ENCODE measurements at regions not wholly inside any gene's neighbourhood (a gene's known extent, or its start where the extent isn't known, plus 50 kb on each side); places are given as distances from the start of the nearest gene placed in this dataset.
A peak's percentile ranks its signal among the peaks of the same experiment; 100 is the strongest.

DNA sequence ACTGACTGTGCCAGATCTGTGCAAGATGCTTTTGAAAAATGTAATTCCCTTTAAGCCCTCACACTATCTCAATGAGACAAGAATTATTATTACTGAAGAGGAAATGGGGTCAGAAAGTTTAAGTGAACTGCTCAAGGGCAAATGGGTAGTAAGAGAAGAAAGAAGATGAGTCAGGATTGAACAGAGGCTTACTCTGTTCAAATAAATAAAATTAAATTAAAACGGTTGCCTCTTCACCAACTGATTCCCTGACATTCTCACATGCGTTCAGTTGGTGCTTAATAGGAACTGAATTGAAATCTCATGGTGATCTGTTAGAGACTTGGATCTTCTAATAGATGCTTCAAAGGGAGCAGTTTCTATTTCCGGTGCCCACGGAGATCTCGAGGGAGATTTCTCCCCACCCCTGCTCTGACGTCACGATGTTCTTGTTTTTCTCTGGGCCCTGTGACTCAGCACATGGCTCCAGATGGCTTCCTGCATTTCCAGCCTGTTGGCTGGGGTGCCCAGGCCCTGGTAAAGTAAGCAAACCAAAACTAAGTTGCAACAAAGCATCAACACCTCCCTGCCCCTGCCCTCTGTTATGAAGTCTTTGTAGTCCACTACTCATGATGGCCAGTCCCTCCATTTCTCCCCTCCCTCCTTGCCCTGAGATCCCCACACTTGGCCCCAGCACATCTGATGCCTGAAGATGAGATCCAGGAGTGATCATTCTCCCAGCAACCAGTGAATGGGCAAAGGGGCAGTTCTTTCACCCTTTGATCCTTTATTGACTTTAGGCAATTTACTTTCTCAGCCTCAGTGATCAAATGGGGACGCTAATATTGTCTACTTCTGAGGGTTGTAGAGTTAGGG lies 106.1 kb upstream of the CPEB4 start:
- Histone ChIP-seq H3K36me3 (ENCODE audit: control insufficient read depth, insufficient read depth, low read length) (no peaks in the 10 kb centered on the region), H3K4me1 (ENCODE audit: control insufficient read depth, insufficient read depth, low read length) (peaks cover 19% of the 10 kb centered on the region), H3K27ac (ENCODE audit: low read depth, low read length) (no peak overlapping the region), H3K9me3 (ENCODE audit: control insufficient read depth, insufficient read depth, low read length) (no peaks in the 10 kb centered on the region), H3K27me3 (ENCODE audit: control insufficient read depth, insufficient read depth, low read length) (no peaks in the 10 kb centered on the region), H3K4me3 (ENCODE audit: low read depth, low read length) (no peak overlapping the region)
- WGBS (ENCODE audit: insufficient coverage) = 31% methylated on average over 5 of the region's 8 CpGs
- peak in 2 of 6 donors; percentile 38 to 64 for DNase-seq (ENCODE audit: low read depth in 4 of 6, low spot score in 6 of 6)

DNA sequence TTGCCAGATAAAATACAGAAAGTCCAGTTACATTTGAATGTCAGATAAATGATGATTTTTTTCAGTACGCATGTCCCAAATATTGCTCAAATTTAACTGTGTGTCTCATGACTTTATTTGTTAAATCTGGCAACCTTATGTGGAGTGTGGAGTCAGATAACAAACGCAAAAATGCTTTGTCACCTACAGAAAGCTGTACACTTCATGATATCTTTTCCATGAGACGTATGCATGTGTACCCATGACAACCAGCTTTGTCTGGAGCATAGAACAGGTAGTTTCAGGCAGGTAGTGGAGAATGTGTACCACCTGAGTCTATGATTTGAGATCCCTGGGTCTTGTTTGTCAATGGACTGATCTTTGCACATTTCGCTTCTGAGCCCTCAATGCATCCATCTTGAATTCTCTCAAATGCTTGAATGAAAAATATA lies 105.5 kb upstream of the CPEB4 start:
- peak in 1 of 6 donors; percentile 30 for DNase-seq (ENCODE audit: low read depth in 4 of 6, low spot score in 6 of 6)
- no peaks in the 10 kb centered on the region for H3K9me3 ChIP-seq (ENCODE audit: control insufficient read depth, insufficient read depth, low read length)
- peaks cover 19% of the 10 kb centered on the region for H3K4me1 ChIP-seq (ENCODE audit: control insufficient read depth, insufficient read depth, low read length)
- H3K4me3 ChIP-seq (ENCODE audit: low read depth, low read length) = no peak overlapping the region
- H3K27me3 ChIP-seq (ENCODE audit: control insufficient read depth, insufficient read depth, low read length) = no peaks in the 10 kb centered on the region
- H3K36me3 ChIP-seq (ENCODE audit: control insufficient read depth, insufficient read depth, low read length) = no peaks in the 10 kb centered on the region
- WGBS (ENCODE audit: insufficient coverage) = 94% methylated on average over 2 of the region's 4 CpGs
- H3K27ac ChIP-seq (ENCODE audit: low read depth, low read length) = no peak overlapping the region

DNA sequence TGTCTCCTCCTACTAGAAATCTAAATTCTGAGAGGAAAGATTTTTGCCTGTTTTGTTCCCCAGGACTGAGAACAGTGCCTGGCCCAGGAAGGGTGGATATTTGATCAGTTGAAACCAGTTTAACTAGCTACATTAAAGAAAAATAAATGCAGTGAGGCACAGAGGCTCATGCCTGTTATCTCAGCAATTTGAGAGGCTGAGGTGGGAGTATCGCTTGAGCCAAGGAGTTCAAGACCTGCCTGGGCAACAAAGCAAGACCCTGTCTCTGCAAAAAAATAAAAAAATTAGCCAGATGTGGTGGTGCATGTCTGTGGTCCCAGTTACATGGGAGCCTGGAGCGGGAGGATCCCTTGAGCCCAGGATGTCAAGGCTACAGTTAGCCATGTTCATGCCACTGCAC lies 104.8 kb upstream of the CPEB4 start:
- Histone ChIP-seq H3K27ac (ENCODE audit: low read depth, low read length) (no peak overlapping the region), H3K4me1 (ENCODE audit: control insufficient read depth, insufficient read depth, low read length) (peaks cover 19% of the 10 kb centered on the region), H3K4me3 (ENCODE audit: low read depth, low read length) (no peak overlapping the region), H3K27me3 (ENCODE audit: control insufficient read depth, insufficient read depth, low read length) (no peaks in the 10 kb centered on the region), H3K9me3 (ENCODE audit: control insufficient read depth, insufficient read depth, low read length) (no peaks in the 10 kb centered on the region), H3K36me3 (ENCODE audit: control insufficient read depth, insufficient read depth, low read length) (no peaks in the 10 kb centered on the region)
- 89% methylated on average over 2 of the region's 2 CpGs for WGBS (ENCODE audit: insufficient coverage)
- DNase-seq (ENCODE audit: low read depth in 4 of 6, low spot score in 6 of 6) = no peak

DNA sequence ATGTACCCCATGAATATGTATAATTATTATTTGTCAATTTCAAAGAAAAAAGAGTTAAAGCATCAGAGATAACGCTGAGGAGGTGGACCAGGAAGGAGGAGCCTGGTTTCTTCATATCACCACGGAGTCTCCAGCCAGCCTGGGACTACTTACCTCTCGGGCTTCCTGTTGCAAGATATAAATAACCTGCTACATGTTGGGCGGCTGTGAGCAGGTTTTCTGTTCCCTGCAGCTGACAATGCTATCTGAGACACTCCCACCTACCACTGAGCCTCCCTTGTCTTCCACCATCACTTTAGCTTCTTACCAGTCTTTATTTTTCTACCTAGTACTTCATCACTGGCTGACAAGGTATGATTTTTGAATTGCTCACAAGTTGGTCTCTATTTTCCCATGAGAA lies 102.7 kb upstream of the CPEB4 start:
- no peak for DNase-seq (ENCODE audit: low read depth in 4 of 6, low spot score in 6 of 6)
- 89% methylated on average over 4 of the region's 4 CpGs for WGBS (ENCODE audit: insufficient coverage)
- Histone ChIP-seq H3K27me3 (ENCODE audit: control insufficient read depth, insufficient read depth, low read length) (no peaks in the 10 kb centered on the region), H3K36me3 (ENCODE audit: control insufficient read depth, insufficient read depth, low read length) (no peaks in the 10 kb centered on the region), H3K4me1 (ENCODE audit: control insufficient read depth, insufficient read depth, low read length) (peaks cover 19% of the 10 kb centered on the region), H3K9me3 (ENCODE audit: control insufficient read depth, insufficient read depth, low read length) (no peaks in the 10 kb centered on the region), H3K27ac (ENCODE audit: low read depth, low read length) (no peak overlapping the region), H3K4me3 (ENCODE audit: low read depth, low read length) (no peak overlapping the region)

DNA sequence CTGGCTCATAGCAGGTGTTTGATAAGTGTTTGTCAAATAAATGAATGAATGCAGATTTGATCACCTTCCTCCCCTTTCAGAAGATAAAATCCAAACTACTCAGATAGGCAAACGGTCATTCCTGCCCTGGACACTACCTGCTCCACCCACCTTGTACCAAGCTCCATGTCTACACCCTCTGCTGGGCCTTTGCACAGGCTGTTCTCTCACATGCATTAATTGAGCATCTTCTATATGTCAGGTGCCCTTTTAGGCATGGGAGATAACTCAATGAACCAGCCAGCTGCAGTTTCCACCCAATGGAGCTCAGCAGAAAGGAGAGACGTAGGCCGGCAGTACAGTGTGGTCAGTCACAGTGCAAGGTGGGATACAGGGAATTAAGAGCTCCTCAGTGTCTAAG lies 102.3 kb upstream of the CPEB4 start:
- no peak for DNase-seq (ENCODE audit: low read depth in 4 of 6, low spot score in 6 of 6)
- WGBS (ENCODE audit: insufficient coverage) = 100% methylated on average over 3 of the region's 3 CpGs
- no peaks in the 10 kb centered on the region for H3K9me3 ChIP-seq (ENCODE audit: control insufficient read depth, insufficient read depth, low read length)
- no peak overlapping the region for H3K27ac ChIP-seq (ENCODE audit: low read depth, low read length)
- no peaks in the 10 kb centered on the region for H3K36me3 ChIP-seq (ENCODE audit: control insufficient read depth, insufficient read depth, low read length)
- no peaks in the 10 kb centered on the region for H3K27me3 ChIP-seq (ENCODE audit: control insufficient read depth, insufficient read depth, low read length)
- no peak overlapping the region for H3K4me3 ChIP-seq (ENCODE audit: low read depth, low read length)
- H3K4me1 ChIP-seq (ENCODE audit: control insufficient read depth, insufficient read depth, low read length) = peaks cover 24% of the 10 kb centered on the region

DNA sequence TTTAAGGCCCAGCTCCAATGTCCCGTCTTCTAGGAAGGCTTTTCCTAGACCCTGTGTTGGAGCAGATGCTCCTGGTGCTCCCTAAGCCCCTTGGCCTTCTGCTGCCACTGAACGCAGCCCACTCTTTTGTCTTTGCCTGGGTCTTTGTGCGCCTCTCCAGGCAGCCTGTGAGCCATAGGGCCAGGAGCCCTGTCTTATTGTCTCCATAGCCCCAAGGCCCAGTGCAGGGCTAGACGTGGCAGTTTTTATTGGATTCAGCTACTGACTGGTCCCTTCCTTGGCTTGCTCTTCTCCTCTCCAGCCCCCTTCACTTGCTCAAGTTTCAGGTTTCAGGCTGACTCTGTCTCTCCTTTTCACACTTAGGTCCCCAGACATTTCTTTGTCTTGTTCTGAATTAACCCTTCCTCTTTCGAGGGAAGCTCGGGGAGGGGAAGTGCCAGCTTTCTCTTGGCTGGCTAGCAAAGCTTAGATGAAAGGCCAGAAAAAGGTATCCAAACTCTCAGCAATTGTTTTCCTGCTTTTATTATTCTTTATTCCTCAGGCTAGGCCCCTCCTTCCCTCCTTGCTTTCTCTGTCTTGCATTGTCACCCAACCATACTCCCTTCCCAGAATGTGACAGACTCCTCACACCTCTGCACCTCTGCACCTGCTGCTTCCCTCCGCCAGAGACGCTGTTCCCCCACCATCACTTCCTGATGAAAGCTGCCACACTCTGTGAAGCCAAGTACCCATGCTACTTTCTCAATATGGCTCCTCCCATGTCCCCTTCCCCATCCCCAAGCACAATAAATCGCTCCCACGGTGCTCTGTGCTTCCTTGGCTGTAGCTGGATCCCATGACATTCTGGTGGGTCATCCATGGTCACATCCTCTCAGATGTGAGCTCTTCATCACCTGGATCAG lies 101.6 kb upstream of the CPEB4 start:
- DNase-seq (ENCODE audit: low read depth in 4 of 6, low spot score in 6 of 6) = no peak
- Histone ChIP-seq H3K4me3 (ENCODE audit: low read depth, low read length) (no peak overlapping the region), H3K27me3 (ENCODE audit: control insufficient read depth, insufficient read depth, low read length) (no peaks in the 10 kb centered on the region), H3K27ac (ENCODE audit: low read depth, low read length) (no peak overlapping the region), H3K9me3 (ENCODE audit: control insufficient read depth, insufficient read depth, low read length) (no peaks in the 10 kb centered on the region), H3K36me3 (ENCODE audit: control insufficient read depth, insufficient read depth, low read length) (no peaks in the 10 kb centered on the region), H3K4me1 (ENCODE audit: control insufficient read depth, insufficient read depth, low read length) (peaks cover 23% of the 10 kb centered on the region)
- 58% methylated on average over 10 of the region's 10 CpGs for WGBS (ENCODE audit: insufficient coverage)

DNA sequence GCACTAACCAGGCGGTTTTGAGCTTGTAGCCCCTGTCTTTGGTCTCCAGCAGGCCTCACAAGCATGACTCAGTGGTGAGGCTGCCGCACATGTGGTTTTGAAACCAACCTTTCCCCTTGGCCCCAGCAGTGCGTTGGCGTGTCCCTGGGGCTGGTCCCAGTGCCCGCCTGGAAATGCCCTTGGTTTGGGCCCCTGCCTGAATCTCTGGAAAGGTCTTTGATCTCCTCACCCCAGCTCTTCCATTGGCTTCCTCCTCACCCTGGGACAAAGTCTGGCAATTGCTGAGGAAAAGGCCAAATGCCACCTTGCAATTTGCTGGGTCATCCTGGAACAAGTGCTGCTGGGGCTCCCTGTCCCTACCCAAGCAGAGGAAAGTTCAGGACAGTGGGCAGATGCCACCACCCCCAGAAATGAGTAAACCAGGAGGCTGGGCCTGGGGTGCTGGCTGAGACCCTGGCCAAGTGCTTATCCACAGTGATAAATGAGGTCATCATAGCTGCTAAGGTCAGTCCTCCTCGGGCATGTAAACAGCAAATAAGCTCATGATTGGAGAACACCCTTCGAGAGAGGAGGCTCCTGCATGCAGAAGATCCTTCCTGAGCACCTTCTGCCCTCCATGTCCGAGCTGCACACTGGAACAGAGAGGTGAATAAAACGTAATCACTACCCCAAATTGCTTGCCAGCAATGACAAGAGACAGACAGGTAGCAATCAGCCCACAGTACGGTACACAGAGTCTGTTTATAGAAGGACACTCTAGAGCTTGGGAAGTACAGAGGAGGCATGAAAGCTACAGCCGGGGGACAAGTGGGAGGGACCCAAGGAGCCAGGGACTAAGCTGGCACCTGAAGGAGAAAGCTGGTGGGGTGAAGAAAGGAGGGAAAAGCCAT lies 98.9 kb upstream of the CPEB4 start:
- Histone ChIP-seq H3K27me3 (ENCODE audit: control insufficient read depth, insufficient read depth, low read length) (no peaks in the 10 kb centered on the region), H3K27ac (ENCODE audit: low read depth, low read length) (no peak overlapping the region), H3K9me3 (ENCODE audit: control insufficient read depth, insufficient read depth, low read length) (no peaks in the 10 kb centered on the region), H3K4me1 (ENCODE audit: control insufficient read depth, insufficient read depth, low read length) (peaks cover 13% of the 10 kb centered on the region), H3K36me3 (ENCODE audit: control insufficient read depth, insufficient read depth, low read length) (no peaks in the 10 kb centered on the region), H3K4me3 (ENCODE audit: low read depth, low read length) (no peak overlapping the region)
- 90% methylated on average over 10 of the region's 11 CpGs for WGBS (ENCODE audit: insufficient coverage)
- DNase-seq (ENCODE audit: low read depth in 4 of 6, low spot score in 6 of 6) = no peak

DNA sequence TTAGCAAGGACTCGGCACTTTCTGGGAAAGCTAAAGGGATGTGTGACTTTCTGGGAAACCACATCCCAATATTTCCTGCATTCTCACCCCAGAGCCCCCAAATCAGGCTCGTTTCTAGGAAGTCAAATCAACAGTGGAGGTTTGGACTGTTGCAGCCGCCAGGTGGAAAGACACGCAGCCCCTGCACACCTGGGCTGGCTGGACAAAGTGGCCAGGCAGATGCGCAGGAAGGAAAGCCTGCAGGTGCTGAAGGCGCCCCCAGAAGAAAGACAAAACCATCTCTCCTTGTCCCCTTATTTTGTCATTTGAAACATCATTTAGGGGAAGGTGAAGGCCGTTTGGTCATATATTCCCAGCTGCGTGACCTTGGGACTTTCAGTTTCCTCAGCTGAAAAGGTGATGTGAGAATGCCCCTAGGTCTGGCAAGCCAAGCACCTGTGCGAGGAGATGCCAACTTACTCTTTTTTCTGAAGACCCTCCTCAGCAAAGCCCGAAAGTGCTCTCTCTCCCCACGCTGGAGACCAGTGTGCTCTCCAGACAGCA lies 97.9 kb upstream of the CPEB4 start:
- DNase-seq (ENCODE audit: low read depth in 4 of 6, low spot score in 6 of 6) = no peak
- H3K27ac ChIP-seq (ENCODE audit: low read depth, low read length) = no peak overlapping the region
- no peaks in the 10 kb centered on the region for H3K27me3 ChIP-seq (ENCODE audit: control insufficient read depth, insufficient read depth, low read length)
- H3K4me1 ChIP-seq (ENCODE audit: control insufficient read depth, insufficient read depth, low read length) = peaks cover 11% of the 10 kb centered on the region
- no peaks in the 10 kb centered on the region for H3K9me3 ChIP-seq (ENCODE audit: control insufficient read depth, insufficient read depth, low read length)
- H3K36me3 ChIP-seq (ENCODE audit: control insufficient read depth, insufficient read depth, low read length) = no peaks in the 10 kb centered on the region
- no peak overlapping the region for H3K4me3 ChIP-seq (ENCODE audit: low read depth, low read length)
- 92% methylated on average over 6 of the region's 11 CpGs for WGBS (ENCODE audit: insufficient coverage)
